Osteoblast (primary cell): ENCODE measurements at regions not wholly inside any gene's neighbourhood (a gene's known extent, or its start where the extent isn't known, plus 50 kb on each side); places are given as distances from the start of the nearest gene placed in this dataset.

ENCODE experiments used
- DNase-seq: peaks from one replicate; pipeline ENCODE4 v3.0.0; 2011; ENCODE audit warnings: low spot score, mixed read lengths; ENCODE audit not compliant: insufficient read length; ENCODE audit errors: missing footprints
- H2AFZ ChIP-seq: 2 replicates; pipeline ENCODE4 v1.6.0; 2011; ENCODE audit warnings: mild to moderate bottlenecking, low read length
- H3K27ac ChIP-seq: 2 replicates; pipeline ENCODE4 v1.5.1; 2011; ENCODE audit warnings: mild to moderate bottlenecking, low read depth, low read length, moderate library complexity
- H3K27me3 ChIP-seq: 2 replicates; pipeline ENCODE4 v1.6.0; 2012; ENCODE audit warnings: mild to moderate bottlenecking, control low read depth, inconsistent platforms, low read length, moderate library complexity; ENCODE audit not compliant: insufficient read depth
- H3K36me3 ChIP-seq: 2 replicates; pipeline ENCODE4 v1.5.1; 2011; ENCODE audit warnings: mild to moderate bottlenecking, low read length, control low read depth, moderate library complexity; ENCODE audit not compliant: insufficient read depth
- H3K4me1 ChIP-seq: 2 replicates; pipeline ENCODE4 v1.5.1; 2011; ENCODE audit warnings: mild to moderate bottlenecking, low read length, control low read depth, moderate library complexity; ENCODE audit not compliant: insufficient read depth
- H3K4me2 ChIP-seq: 2 replicates; pipeline ENCODE4 v1.6.0; 2011; ENCODE audit warnings: mild to moderate bottlenecking, low read length; ENCODE audit not compliant: insufficient read depth
- H3K4me3 ChIP-seq: fragments of 200-600 bp; sonication (generic); 3 replicates; pipeline ENCODE4 v1.5.1; 2012; ENCODE audit warnings: mild to moderate bottlenecking, low read length, inconsistent platforms; ENCODE audit not compliant: insufficient read depth
- H3K79me2 ChIP-seq: 2 replicates; pipeline ENCODE4 v1.6.0; 2012; ENCODE audit warnings: mild to moderate bottlenecking, low read length, control low read depth, inconsistent platforms; ENCODE audit not compliant: insufficient read depth
- H3K9me3 ChIP-seq: 2 replicates; pipeline ENCODE4 v1.5.1; 2011; ENCODE audit warnings: low read depth, low read length, control low read depth
- H4K20me1 ChIP-seq: 2 replicates; pipeline ENCODE4 v1.6.0; 2012; ENCODE audit warnings: mild to moderate bottlenecking, low read length, control low read depth; ENCODE audit not compliant: insufficient read depth
- TF ChIP-seq, protein P1 (sequence below): IDR thresholded peaks from 2 replicates; pipeline ENCODE4 v1.5.1; 2011; ENCODE audit warnings: mild to moderate bottlenecking, low read depth, low read length, moderate library complexity; ENCODE audit errors: extremely low read depth

DNA sequence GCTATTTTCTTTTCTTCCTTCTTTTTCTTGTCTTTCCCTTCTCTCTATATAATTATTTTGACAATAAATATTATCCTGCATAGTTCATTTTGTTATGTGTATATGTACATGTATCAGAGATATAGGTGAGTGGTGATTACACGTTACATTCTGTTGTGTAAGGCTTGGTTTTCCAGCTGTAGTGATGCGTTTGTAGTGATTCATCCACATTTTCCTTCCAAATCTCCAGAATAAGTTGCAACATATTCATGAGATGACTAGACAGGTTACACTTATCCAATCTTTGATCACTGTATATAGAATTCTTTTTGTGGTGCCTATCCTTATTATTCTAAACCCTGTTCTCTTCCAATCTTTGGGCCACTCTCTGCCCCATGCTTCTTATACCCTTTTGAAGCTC, 540.2 kb downstream of the GBA3 start:
- DNase-seq, result no peak
- Histone ChIP-seq H3K27ac (no peak overlapping the region), H3K9me3 (no peaks in the 10 kb centered on the region), H2AFZ (no peak overlapping the region), H3K27me3 (no peaks in the 10 kb centered on the region), H3K4me1 (no peaks in the 10 kb centered on the region), H3K36me3 (no peaks in the 10 kb centered on the region), H4K20me1 (no peaks in the 10 kb centered on the region), H3K79me2 (no peaks in the 10 kb centered on the region), H3K4me2 (no peak overlapping the region), H3K4me3 (no peak overlapping the region)
- TF ChIP-seq, protein P1, sequence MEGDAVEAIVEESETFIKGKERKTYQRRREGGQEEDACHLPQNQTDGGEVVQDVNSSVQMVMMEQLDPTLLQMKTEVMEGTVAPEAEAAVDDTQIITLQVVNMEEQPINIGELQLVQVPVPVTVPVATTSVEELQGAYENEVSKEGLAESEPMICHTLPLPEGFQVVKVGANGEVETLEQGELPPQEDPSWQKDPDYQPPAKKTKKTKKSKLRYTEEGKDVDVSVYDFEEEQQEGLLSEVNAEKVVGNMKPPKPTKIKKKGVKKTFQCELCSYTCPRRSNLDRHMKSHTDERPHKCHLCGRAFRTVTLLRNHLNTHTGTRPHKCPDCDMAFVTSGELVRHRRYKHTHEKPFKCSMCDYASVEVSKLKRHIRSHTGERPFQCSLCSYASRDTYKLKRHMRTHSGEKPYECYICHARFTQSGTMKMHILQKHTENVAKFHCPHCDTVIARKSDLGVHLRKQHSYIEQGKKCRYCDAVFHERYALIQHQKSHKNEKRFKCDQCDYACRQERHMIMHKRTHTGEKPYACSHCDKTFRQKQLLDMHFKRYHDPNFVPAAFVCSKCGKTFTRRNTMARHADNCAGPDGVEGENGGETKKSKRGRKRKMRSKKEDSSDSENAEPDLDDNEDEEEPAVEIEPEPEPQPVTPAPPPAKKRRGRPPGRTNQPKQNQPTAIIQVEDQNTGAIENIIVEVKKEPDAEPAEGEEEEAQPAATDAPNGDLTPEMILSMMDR, result no peak

DNA sequence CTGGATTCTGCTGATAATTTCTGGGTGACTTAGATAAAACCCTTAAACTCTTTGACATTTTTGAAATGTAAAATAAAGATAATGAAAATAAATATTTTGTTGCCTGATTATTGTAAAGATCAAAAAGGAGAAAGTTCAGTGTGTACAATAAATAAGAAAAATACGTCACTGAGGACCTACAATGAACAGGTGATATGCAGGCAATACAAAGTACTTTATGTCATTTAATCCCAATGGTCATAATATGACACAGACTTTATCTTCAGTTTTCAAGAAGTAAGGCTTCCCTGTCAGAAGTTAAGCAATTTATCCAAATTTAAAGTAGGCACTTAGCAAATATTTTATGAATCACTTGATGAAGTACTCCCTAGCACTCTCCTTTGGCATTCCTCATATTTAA, 532.8 kb downstream of the GBA3 start:
- TF ChIP-seq, protein P1, result no peak
- no peak overlapping the region for H2AFZ ChIP-seq
- no peak for DNase-seq
- H3K36me3 ChIP-seq, result no peaks in the 10 kb centered on the region
- no peaks in the 10 kb centered on the region for H3K9me3 ChIP-seq
- H3K79me2 ChIP-seq, result no peaks in the 10 kb centered on the region
- H3K27ac ChIP-seq, result no peak overlapping the region
- H3K4me3 ChIP-seq, result no peak overlapping the region
- no peaks in the 10 kb centered on the region for H3K4me1 ChIP-seq
- H4K20me1 ChIP-seq, result no peaks in the 10 kb centered on the region
- no peaks in the 10 kb centered on the region for H3K27me3 ChIP-seq
- no peak overlapping the region for H3K4me2 ChIP-seq

DNA sequence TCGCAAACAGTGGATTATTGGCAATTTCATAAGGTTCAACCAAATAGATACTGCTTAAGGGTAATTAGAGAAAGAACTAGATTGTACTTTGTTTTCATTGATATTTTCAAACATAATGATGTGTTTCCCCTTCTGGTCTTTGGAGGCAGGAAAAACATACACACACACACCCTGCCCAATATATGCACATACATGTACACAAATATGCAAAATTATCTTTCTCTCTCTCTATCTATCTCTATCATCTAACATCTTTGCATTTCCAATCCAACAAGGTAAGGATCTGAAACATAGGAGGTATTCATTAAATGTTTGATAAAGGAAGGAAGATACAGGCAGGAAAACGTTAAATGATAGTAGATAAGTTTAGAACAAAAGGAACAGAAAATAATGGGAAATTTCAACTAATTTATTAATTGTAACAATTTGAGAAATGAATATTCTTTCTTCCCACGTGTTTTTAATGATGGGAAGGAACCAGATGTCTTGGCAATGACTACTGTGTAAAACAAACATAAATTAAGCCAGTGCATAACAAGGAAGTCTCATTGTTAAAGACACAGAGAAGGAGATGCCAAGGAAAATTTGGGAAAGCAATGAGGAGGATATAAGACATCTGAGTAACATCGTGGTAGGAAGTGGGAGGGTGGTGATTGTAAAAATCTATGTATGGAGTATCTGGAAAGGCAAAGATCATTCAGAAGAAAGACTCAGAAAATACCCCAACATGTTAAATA, 532.1 kb downstream of the GBA3 start:
- no peak overlapping the region for H3K4me3 ChIP-seq
- no peak for DNase-seq
- no peak overlapping the region for H3K4me2 ChIP-seq
- no peaks in the 10 kb centered on the region for H3K9me3 ChIP-seq
- H3K79me2 ChIP-seq, result no peaks in the 10 kb centered on the region
- TF ChIP-seq, protein P1, result no peak
- no peaks in the 10 kb centered on the region for H3K36me3 ChIP-seq
- no peaks in the 10 kb centered on the region for H3K27me3 ChIP-seq
- H4K20me1 ChIP-seq, result no peaks in the 10 kb centered on the region
- H2AFZ ChIP-seq, result no peak overlapping the region
- no peak overlapping the region for H3K27ac ChIP-seq
- no peaks in the 10 kb centered on the region for H3K4me1 ChIP-seq

DNA sequence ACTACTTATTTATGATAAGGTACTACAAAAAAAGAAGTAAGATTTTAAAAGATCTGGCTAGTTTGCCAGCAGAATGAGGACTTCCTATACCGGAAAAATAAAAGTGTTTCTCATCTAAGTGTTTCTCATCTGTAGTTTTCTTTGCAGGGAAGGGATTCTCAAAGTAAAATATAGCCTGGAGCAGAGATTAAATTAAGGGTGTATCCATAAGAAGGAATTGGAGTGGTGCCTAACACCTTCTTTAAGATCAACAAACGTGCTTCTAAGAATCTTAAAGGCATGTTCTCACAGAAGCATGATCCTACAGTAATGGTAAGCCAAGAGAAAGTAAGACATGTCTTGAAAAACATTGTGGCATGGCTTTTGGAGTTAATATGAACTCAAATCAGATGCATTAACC, 528.2 kb downstream of the GBA3 start:
- TF ChIP-seq, protein P1, result no peak
- Histone ChIP-seq H3K9me3 (no peaks in the 10 kb centered on the region), H3K36me3 (no peaks in the 10 kb centered on the region), H3K4me2 (no peak overlapping the region), H3K4me3 (no peak overlapping the region), H4K20me1 (no peaks in the 10 kb centered on the region), H2AFZ (no peak overlapping the region), H3K27ac (no peak overlapping the region), H3K27me3 (no peaks in the 10 kb centered on the region), H3K79me2 (no peaks in the 10 kb centered on the region), H3K4me1 (no peaks in the 10 kb centered on the region)
- no peak for DNase-seq
